ENCODE measurements at regions not wholly inside any gene's neighbourhood (a gene's known extent, or its start where the extent isn't known, plus 50 kb on each side); places are given as distances from the start of the nearest gene placed in this dataset.
"Not testable (repeated sequence)": the region's sequence is repeated elsewhere in the genome, so short reads cannot be mapped to it uniquely, and the experiment has no call there.

DNA sequence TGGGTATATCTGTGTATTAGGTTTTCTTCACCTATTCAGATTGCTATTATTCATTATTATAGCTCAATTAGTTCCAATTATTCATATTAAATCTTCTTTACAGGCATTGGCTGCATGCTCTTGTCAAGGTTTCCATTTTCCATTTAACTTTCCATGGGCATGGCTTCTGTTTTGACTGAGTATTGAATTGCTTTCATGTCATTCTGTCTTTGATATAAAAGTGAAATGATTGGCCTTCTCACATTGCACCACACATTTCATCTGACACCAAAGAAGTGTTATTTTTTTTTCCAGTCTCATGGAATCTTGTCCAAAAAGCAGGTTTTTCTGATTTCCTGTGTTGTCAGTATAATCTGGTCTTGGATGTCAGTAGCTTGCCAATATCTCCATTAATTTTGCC lies 1244.3 kb downstream of the RAPGEF2 start:
- DNase-seq (ENCODE audit: low read depth in 3 of 3): no peak

DNA sequence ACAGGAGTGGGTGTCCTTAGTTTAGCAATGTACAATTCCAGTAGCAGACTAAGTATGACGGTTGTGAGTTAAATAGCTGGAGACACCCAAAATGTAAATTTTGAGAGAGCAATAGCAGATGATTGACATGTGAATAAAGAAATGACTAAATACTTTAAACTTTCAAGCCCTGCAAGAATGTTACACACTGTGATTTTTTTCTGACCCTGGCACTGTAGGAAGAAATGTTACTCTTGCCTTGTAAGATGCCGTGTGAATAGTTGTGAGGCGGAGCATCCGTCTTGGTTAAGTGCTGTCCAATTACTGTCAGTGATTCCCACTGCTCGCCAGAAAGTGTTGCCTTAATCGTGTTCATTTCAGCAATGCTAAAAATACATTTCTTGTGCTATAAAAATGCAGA lies 1248.1 kb downstream of the RAPGEF2 start:
- no peak for DNase-seq (ENCODE audit: low read depth in 3 of 3)

DNA sequence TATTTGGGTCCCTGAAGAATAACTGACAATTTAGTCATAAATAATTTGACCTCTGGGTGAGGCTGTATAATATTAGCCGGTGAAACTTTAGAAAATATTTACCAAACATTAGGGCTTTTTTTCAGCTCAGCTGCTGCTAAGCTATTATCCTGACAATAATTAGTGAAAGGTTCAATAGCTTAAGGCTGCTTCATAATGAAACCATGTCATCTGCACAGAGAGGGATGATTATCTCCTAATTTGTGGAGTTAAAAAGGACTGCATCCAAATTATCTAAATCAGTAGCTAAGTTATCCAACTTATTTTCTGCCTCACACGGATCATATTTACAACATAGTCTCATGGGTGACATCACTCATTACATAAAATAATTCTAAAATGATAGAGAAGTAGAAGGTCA lies 1249.8 kb downstream of the RAPGEF2 start:
- DNase-seq (ENCODE audit: low read depth in 3 of 3): no peak

DNA sequence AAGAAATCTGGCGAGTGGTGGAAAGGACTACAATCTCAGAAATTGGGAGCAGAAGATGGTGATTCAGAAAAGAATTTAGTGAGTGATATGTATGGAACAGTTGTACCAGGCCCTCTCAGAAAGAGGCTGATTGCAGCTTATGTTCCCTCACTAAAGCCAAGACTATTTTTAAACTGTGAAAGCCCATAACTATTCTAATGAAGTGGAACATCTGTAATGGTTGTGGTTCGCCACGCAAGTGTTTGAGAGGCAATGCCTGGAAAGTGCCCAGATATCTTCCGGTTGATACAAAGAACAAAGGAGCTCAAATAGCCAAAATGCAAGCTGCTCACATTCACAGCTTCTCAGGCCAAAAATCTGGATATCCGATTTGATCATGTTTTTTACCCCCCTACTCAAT lies 1250.7 kb downstream of the RAPGEF2 start:
- DNase-seq (ENCODE audit: low read depth in 3 of 3): no peak

DNA sequence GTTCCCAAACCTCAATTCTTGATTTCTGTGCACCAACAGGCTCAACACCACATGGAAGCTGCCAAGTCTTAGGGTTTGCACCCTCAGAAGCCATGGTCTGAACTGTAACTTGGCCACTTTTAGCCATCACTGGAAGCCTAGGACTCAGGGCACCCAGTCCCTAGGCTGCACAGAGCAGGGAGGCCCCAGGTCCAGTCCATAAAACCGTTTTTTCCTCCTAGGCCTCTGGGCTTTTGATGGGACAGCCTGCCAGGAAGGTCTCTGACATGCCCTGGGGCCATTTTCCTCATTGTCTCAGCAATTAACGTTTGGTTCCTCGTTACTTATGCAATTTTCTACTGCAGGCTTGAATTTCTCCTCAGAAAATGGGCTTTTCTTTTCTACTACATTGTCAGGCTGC lies 1259.6 kb downstream of the RAPGEF2 start:
- DNase-seq (ENCODE audit: low read depth in 3 of 3): no peak

DNA sequence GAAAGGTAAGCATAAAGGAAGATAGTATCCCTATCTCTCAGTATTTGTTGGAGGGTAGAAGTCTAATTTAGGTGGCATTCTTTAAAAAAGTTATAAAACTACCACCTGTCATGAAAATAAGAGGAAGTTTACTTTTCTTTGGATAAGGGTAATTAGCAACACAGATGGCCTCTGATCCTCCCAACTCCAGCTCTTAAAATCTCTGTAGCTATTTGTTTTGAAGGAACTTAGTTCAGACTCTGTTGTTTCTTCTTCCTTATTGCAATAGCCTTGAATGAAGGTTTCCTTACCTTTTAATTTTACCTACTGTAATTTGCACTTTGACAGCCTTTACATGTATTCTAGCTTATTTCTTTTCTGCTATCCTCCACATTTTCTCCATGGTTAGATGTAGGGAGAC lies 1261.3 kb downstream of the RAPGEF2 start:
- DNase-seq (ENCODE audit: low read depth in 3 of 3): no peak

DNA sequence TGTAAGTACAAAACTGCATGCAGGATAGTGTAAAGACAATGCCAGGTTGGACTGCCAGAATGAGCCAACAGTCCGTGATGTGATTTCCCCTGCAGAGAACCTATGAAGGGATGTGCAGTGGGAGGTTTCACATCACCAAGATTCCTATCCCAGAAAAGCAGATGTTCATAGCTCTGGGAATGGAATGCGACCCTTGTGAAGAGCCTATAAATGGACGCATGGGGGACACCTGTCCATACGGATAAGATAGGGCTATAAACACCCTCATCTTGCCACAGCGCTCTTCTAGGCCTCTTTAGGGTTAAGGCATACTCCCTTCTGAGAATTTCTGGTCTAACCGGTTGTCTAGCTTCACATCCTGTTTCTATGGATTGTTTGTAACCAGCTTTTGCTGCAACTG lies 1261.8 kb downstream of the RAPGEF2 start:
- not testable (repeated sequence) for DNase-seq (ENCODE audit: low read depth in 3 of 3)

DNA sequence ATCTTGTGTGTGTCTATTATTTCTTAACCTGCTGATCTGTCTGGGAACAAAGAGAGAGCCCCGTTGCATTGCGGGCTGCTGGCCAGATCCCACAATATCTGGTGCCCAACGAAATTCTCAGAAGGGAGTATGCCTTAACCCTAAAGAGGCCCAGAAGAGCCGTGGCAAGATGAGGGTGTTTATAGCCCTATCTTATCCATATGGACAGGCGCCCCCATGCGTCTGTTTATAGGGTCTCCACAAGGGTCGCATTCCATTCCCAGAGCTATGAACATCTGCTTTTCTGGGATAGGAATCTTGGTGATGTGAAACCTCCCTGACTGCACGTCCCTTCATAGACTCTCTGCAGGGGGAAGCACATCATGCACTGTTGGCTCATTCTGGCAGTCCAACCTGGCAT lies 1262.5 kb downstream of the RAPGEF2 start:
- not testable (repeated sequence) for DNase-seq (ENCODE audit: low read depth in 3 of 3)

DNA sequence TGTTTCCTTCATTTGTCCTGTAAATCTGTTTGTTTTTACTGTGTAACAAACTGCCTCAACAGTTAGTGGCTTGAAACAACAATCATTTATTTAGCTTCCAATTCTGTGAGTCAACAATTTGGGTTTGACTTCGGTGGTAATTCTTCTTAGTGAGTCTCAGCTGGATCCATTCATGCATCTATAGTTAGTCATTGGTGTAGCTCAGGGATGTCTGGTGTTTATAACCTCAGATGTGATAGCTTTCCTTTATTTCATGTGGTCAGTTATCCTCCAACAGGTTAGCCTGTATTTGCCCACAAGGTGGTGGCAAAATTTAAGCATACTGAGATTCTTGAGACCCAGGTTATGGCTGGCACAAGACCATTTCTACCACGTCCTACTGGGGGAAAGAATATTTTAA lies 1267.2 kb downstream of the RAPGEF2 start:
- DNase-seq (ENCODE audit: low read depth in 3 of 3): no peak

DNA sequence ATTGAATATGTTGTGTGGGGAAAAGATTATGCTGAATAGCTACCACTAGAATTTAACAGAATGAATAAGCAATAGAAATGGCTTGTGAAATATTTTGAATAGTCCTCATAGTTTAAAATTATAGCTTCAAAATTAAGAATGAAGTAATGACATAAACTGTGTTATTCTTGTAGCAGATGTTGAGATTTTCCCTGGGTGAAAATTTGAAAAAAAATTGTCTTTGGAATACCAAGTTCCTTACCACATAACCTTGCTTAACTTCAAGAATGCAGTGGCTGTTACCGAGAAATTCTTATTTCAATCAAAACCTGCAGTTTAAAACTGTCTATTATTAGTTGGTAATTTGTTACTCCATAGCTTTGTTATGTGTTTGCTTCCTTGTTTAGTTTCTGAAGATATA lies 1268.6 kb downstream of the RAPGEF2 start:
- no peak for DNase-seq (ENCODE audit: low read depth in 3 of 3)

DNA sequence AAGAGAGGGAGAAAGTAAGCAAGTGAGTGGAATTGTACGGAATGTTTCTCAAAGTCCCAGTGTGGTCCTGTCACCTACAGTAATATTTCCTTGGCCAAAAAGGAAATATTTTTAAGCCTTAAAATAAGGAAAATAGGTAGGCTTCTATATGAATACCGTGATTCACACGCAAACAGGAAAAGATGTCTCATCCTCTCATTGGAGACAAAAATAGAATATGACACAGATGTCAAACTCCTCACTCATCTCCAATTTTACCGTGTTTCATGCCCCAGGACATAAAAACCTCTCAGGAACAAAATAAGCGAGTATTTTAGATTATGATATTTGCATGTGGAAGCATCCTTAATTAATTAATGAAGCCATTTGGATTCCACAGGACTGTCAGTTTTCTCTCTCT lies 1269.5 kb downstream of the RAPGEF2 start:
- no peak for DNase-seq (ENCODE audit: low read depth in 3 of 3)

DNA sequence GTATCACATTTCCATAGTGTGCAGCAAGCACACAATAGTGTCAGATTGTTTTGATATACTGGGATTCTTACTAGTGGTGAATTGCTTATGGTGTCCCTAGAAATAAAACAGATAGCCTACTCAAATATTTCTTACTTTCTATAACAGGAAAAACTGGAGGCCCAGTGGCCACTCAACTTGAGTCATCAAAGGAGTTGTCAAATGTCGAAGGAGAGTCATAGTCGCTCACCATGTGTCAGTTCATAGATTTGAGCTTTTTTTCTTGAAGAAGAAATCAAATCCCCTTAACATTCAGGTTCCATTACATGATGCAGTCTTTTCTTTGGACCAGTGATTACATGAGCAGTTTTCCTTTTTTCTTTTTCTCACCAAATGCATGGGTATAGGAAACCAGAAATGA lies 1271.0 kb downstream of the RAPGEF2 start:
- DNase-seq (ENCODE audit: low read depth in 3 of 3): no peak

DNA sequence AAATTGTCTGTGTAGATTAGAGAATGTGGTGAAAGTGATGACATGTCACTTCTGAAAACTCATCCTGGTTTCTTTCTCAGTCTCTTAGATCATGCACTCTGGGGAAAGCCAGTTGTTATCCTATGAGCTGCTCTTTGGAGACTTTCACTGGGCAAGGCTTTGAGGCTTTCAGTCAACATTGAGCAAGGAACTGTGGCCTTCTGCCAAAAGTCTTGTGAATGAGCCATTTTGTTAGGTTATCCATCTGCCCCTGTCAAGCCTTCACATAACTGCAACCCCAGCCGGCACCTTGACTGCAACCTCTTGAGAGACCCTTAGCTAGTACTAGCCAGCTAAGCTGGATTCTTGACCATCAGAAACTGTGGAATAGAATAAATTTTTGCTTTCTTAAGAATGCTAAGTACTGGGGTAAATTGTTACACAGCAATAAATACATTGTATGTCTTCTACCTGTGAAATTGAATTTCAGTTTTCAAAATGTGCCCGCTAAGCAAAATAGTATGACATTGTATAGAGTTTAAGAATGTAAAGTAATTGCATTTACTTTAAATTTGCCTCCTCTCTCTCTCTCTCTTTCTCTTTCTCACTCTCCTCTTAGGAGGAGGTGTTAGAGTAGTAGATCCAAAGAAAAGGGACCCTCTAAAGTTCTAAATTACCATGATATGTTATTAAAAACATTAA lies 1273.0 kb downstream of the RAPGEF2 start:
- DNase-seq (ENCODE audit: low read depth in 3 of 3): no peak

DNA sequence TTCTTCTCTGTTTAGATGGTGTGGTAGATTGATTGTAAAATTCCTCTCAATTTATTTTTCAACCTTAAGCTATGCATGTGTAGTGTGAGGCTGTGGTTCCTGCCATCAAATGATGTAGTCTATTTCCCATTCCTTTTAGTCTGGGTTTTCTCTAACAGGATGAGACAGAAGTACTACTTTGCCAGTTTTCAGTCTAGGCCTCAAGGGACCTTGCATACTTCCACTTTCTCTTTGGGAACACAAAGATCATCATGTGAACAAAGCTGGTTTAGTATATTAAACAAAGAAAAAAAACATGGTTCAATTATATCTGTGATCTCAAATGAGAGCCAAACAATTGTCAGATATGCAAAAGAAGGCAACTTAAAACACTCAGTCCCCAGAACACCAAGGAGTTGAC lies 1284.0 kb downstream of the RAPGEF2 start:
- DNase-seq (ENCODE audit: low read depth in 3 of 3): no peak

DNA sequence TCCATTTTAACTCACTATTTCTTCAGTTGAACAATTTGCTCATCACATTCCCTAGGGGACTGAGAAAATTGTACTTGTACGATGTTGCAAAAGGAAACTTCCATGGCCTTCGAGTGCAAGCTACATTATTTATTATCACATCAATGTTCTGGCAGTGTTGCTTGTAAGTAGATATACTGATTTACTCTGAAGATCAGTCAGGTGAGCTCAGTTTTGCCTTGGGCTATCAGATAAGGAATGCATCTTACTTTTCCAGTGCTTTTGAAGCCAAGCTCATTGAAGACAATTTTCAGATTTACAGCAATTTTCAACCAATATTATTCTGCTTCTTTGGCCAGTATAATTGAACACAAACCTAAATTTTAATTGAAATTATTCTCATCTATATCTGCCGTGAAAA lies 1296.9 kb downstream of the RAPGEF2 start:
- DNase-seq (ENCODE audit: low read depth in 3 of 3): no peak

DNA sequence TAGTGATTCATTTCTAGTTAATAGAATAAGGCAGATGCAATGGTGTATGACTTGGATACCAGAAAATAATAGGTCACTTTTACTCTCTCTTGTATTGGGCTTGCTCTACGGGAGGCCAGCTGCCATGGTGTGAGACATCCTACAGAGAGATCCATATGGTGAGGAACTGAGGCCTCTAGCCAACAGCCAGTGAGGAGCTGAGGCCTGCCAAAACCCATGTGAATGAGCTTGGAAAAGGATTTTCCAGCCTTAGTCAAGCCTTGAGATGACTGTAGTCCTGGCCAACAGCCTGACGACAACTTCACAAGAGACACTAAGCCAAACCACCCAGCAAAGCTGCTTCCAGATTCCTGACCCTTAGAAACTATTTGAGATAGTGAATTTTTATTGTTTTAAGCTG lies 1300.2 kb downstream of the RAPGEF2 start:
- no peak for DNase-seq (ENCODE audit: low read depth in 3 of 3)

DNA sequence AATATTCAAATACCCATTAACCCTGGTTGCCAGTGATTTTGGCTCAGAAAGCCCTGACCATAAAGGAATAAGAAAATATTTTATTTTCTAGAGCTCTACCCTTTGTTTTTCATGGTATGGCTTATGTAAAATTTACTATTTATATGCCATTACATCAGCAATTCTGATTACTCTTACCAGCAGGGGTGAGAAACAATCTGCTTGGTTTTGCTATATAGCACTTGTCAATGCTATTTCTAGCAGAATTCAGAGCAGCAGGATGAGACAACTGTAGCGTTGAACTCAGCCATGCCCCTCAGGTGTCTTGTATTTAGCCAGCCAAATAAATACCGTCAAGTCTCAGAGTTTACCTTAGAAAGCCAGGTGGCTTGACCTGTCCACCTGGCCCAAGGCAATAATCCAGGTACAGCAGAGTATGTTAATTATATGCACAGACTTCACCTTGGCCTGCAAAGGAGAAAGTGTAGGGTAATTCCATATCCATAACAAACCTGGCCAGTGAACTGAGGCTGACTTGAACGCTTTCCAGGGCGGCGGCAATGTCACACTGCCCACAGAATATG lies 1303.5 kb downstream of the RAPGEF2 start:
- DNase-seq (ENCODE audit: low read depth in 3 of 3): no peak

DNA sequence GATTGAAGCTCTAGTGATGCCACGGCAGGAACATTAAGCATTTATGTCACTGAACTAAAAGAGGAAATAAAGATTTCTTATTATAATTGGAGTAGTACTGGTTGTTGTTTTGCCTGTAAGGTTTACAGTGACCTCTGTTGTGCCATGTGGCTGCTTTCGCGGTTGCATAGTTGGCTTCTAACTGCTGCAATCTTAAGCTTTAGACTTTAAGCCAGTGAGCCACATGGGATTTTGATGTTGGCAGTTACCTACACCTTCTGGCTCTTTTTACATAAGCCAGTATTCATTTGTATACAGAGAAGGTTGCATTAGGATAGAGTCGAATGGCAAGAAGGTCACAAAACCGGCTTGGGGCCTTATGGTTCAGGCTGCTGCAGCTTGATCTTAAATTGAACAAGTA lies 1311.6 kb downstream of the RAPGEF2 start:
- DNase-seq (ENCODE audit: low read depth in 3 of 3): no peak

DNA sequence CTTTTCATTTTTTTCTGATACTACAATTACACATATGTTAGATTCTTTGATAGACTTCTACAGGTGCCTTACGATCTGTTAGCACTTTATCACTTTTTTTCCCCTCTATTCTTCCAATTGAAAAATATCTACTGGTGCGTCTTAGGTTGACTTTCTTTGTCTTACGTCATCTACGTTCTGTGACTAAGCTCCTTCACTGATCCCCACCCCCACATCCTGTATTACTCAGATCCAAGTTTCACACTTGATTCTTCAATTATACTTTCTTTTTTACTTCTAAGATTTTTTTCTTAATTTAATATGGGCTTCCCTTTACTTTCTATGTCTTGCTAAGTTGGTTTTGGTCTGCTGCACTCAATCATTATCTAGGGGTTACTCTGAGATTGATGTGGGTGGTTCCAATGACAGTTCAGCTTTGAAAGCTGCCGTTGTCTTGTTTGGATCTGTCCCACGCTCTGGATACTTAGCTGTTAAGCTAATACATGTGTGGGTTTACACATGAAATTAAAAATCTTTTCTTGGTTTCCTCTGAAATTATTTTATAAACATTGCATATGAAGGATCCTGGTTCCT lies 1321.1 kb downstream of the RAPGEF2 start:
- no peak for DNase-seq (ENCODE audit: low read depth in 3 of 3)

DNA sequence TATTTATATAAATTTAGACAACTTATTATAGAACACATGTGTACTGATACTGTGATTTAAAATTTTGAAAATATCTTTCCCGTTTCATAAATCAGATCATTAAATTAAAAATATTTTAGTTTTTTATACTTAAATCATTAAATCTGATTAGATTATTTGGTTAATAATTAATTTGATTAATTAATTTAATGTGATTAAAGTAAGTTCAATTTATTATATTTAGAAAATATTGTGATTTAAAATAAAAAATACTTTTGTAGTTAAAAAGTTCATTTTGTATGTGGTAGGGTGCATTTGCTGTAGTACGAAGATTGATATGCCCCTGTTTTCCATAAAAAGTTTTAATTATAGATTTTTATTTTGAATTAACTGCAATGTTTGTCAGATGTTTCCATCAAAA lies 1323.4 kb downstream of the RAPGEF2 start:
- DNase-seq (ENCODE audit: low read depth in 3 of 3): no peak

DNA sequence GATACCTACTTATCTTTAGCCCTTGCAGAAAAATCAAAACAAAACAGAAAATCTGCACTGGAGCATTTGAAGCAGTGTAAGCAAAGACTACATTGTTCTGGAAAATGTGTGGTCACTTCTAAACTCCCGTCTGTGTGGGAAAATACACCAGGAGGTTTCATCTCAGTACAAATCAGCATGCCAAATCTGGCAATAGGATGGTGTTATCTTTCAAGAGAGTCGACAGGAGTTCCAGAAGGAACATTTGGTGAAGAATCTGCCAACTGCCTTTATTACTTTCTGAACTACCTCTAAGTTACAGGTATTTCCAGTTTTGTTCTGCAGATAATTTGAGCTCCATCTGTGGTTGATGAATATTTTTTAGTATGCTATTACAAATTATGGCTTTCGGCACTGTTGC lies 1348.0 kb downstream of the RAPGEF2 start:
- DNase-seq (ENCODE audit: low read depth in 3 of 3): no peak

DNA sequence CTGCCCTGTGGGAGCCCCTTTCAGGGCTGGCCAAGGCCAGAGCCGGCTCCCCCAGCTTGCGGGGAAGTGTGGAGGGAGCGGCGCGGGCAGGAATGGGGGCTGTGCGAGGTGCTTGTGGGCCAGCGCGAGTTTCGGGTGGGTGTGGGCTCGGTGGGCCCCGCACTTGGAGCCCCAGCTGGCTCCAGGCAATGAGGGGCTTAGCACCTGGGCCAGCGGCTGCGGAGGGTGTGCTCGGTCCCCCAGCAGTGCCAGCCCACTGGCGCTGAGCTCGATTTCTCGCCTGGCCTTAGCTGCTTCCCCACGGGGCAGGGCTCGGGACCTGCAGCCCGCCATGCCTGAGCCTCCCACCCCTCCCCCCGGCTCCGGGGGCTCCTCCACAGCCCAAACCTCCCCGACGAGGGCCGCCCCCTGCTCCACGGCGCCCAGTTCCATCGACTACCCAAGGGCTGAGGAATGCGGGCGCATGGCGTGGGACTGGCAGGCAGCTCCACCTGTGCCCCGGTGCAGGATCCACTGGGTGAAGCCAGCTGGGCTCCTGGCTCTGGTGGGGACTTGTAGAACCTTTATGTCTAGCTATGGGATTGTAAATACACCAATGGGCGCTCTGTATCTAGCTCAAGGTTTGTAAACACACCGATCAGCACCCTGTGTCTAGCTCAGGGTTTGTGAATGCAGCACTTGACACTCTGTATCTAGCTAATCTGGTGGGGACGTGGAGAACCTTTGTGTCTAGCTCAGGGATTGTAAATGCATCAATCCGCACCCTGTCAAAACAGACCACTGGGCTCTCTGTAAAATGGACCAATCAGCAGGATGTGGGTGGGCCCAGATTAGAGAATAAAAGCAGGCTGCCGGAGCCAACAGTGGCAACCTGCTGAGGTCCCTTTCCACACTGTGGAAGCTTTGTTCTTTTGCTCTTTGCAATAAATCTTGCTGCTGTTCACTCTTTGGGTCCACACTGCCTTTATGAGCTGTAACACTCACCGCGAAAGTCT lies 1379.1 kb downstream of the RAPGEF2 start:
- not testable (repeated sequence) for DNase-seq (ENCODE audit: low read depth in 3 of 3)
